ENCODE measurements at regions not wholly inside any gene's neighbourhood (a gene's known extent, or its start where the extent isn't known, plus 50 kb on each side); places are given as distances from the start of the nearest gene placed in this dataset.

DNA sequence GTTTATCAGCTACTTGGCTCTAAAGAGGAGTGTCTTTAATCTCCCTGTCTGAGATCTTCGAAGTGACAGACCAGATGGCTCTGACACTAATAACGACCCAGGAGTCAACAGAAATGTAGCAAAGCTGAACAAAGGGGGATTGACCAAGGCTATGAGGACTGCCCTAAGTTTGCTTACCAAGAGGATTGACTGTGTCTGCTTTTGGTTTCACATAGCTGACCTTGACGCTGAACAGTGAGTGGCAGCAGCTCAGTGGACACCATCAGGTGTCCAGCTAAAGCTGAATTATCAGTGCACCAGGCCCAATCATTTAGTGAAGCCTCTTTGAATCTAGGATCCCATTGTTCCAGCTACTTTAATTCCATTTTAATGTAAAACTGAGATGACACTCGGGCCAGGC, 262.6 kb downstream of the COX7C start:
- Histone ChIP-seq H3K4me3 (ENCODE audit: low read depth in 1 of 2, low read length in 2 of 2) (no peak overlapping the region), H3K9ac (ENCODE audit: low read length) (no peak overlapping the region), H3K4me1 (ENCODE audit: insufficient read depth, low read length) (no peaks in the 10 kb centered on the region), H3K9me3 (ENCODE audit: low read length) (no peaks in the 10 kb centered on the region), H3K27ac (ENCODE audit: low read depth, low read length) (no peak overlapping the region), H3K27me3 (ENCODE audit: control insufficient read depth in 1 of 2, insufficient read depth in 2 of 2, low read length in 2 of 2) (no peaks in the 10 kb centered on the region), H3K36me3 (ENCODE audit: insufficient read depth, low read length) (no peaks in the 10 kb centered on the region)

DNA sequence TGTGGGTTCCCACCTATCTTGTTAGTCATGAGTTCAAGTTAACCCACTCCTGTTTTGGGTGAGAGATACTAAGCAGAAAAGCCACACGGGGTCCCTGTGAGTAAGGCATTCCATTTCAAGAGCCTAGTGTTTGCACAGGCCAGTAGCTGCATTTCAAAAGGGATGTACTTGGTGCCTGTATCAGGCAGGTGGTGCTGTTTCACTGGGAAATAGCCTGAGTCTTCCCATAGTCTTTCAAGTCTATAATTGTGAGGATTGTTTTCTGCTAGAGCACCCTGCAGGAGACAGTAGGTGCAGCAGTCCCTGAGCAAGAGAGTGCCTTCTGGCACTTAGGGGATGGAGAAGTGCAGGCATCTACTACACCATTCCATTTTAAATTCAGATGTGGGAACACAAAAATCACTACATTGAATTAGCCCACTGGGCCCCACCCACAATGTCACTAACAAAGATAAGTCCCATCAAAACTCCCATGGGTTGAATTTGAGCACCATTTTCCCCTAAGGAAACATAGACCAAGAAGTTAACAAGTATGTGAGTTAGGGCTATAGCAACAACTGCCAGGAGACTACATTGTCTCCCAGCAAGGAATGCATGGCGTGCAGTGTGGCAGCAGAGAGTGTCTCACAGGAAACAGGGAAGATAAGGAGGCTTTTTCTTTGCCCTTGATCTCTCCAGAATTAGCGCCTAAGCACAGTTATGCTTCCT, 263.2 kb downstream of the COX7C start:
- Histone ChIP-seq H3K27ac (ENCODE audit: low read depth, low read length) (no peak overlapping the region), H3K4me3 (ENCODE audit: low read depth in 1 of 2, low read length in 2 of 2) (no peak overlapping the region), H3K9ac (ENCODE audit: low read length) (no peak overlapping the region), H3K36me3 (ENCODE audit: insufficient read depth, low read length) (no peaks in the 10 kb centered on the region), H3K9me3 (ENCODE audit: low read length) (no peaks in the 10 kb centered on the region), H3K4me1 (ENCODE audit: insufficient read depth, low read length) (no peaks in the 10 kb centered on the region), H3K27me3 (ENCODE audit: control insufficient read depth in 1 of 2, insufficient read depth in 2 of 2, low read length in 2 of 2) (no peaks in the 10 kb centered on the region)

DNA sequence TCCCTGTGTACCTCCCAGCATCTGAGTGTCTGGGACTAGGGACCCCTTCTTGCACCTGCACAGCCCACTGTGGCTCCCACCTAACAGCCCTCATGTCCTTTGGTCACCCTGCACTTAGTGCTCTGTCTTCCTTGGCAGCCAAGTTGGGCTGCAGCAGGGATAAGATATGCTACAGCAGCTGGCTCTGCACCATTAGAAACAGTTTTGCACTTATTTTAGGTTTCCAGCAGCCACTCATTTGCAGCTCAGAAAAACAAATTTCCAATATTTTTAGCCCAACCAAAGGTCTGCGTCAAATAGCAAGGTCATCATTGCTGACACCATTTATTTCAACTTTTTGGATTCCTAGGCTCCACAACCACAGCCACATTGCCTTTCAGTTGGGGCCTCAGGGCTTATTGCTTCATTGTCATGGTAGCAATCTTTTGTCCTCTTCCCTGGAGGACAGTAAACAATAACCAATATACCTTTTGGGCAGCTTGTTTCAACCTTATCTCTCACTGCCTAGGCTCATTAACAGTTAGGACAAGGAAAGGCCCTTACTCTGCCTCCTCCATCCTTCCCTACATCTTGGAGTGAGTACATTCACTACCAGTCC, 263.9 kb downstream of the COX7C start:
- H3K4me1 ChIP-seq (ENCODE audit: insufficient read depth, low read length), result no peaks in the 10 kb centered on the region
- H3K36me3 ChIP-seq (ENCODE audit: insufficient read depth, low read length), result no peaks in the 10 kb centered on the region
- H3K4me3 ChIP-seq (ENCODE audit: low read depth in 1 of 2, low read length in 2 of 2), result no peak overlapping the region
- no peaks in the 10 kb centered on the region for H3K27me3 ChIP-seq (ENCODE audit: control insufficient read depth in 1 of 2, insufficient read depth in 2 of 2, low read length in 2 of 2)
- no peak overlapping the region for H3K9ac ChIP-seq (ENCODE audit: low read length)
- no peak overlapping the region for H3K27ac ChIP-seq (ENCODE audit: low read depth, low read length)
- H3K9me3 ChIP-seq (ENCODE audit: low read length), result no peaks in the 10 kb centered on the region

DNA sequence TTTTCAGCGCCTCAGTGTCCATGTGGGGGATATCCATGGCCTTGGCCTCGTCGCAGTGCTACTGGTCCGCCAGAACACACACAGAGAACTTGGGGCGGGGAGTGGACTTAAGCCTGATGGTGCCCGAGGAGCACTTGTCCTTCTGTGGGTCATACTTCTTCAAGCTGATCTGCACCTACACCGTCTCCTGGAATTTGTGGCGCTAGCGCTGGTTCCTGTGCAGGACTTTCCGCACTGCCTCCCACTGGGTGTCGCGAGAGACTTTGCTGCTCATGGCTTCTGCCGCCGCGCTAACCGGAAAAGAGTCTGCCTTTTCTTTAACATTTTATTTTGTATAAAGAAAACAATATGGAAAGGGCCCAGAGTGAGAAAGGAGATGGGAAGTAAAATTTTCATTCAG, 266.9 kb downstream of the COX7C start:
- no peaks in the 10 kb centered on the region for H3K9me3 ChIP-seq (ENCODE audit: low read length)
- no peaks in the 10 kb centered on the region for H3K27me3 ChIP-seq (ENCODE audit: control insufficient read depth in 1 of 2, insufficient read depth in 2 of 2, low read length in 2 of 2)
- no peaks in the 10 kb centered on the region for H3K36me3 ChIP-seq (ENCODE audit: insufficient read depth, low read length)
- H3K27ac ChIP-seq (ENCODE audit: low read depth, low read length), result no peak overlapping the region
- no peak overlapping the region for H3K9ac ChIP-seq (ENCODE audit: low read length)
- H3K4me3 ChIP-seq (ENCODE audit: low read depth in 1 of 2, low read length in 2 of 2), result no peak overlapping the region
- H3K4me1 ChIP-seq (ENCODE audit: insufficient read depth, low read length), result no peaks in the 10 kb centered on the region

DNA sequence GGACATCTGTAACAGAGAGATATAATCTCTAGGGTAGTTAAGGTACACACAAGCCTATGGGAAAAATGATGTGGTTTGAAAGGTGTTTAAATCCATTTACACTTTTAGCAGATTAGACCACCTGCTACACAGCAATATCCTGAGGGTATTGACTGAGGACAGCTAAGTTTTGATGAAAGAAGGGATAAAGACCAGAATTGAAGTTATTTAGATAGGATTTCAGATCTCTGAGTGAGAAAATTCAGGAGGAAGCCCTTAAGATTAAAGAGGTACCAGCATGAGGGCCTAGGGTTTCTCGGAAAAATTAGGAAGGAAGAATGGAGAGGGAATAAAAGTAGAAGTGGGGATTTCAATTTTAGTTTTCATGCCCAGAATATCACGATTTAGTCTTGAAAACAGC, 267.3 kb downstream of the COX7C start:
- no peaks in the 10 kb centered on the region for H3K36me3 ChIP-seq (ENCODE audit: insufficient read depth, low read length)
- no peaks in the 10 kb centered on the region for H3K27me3 ChIP-seq (ENCODE audit: control insufficient read depth in 1 of 2, insufficient read depth in 2 of 2, low read length in 2 of 2)
- no peak overlapping the region for H3K4me3 ChIP-seq (ENCODE audit: low read depth in 1 of 2, low read length in 2 of 2)
- H3K4me1 ChIP-seq (ENCODE audit: insufficient read depth, low read length), result no peaks in the 10 kb centered on the region
- no peaks in the 10 kb centered on the region for H3K9me3 ChIP-seq (ENCODE audit: low read length)
- H3K27ac ChIP-seq (ENCODE audit: low read depth, low read length), result no peak overlapping the region
- H3K9ac ChIP-seq (ENCODE audit: low read length), result no peak overlapping the region

DNA sequence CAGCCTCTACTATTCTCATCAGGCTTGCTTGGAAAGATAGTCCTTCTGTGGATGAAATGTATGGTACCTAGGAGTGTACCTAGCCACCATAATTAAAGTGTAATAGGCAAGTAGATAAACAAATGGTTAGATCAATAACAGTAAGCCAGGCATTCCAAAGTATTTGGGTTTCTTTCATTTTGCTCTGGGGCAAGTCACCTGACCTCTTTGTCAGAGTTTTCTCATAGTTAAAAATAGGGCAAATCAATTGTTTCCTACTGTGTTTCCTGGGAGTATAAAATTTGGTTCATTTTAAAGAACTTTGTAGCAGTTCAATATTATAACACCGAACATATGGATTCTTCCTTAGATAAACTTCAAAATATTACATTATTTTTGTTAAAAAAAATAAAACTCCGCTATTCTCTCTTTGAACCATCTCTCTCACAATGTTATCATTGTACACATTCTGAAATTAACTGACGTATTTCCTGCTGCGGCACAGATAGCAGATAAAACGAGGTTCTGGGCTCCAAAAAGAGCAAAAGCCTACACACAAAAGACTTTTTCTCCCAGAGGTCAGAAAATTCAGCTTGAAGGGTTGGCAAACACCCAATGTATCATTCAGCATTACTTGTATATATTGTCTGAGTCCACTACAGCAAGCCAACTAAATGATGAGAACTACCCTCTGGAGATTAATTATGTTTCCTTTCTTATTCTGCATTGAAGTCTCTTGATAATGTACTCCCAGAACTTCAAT, 267.9 kb downstream of the COX7C start:
- H3K4me3 ChIP-seq (ENCODE audit: low read depth in 1 of 2, low read length in 2 of 2), result no peak overlapping the region
- no peaks in the 10 kb centered on the region for H3K36me3 ChIP-seq (ENCODE audit: insufficient read depth, low read length)
- no peak overlapping the region for H3K27ac ChIP-seq (ENCODE audit: low read depth, low read length)
- H3K27me3 ChIP-seq (ENCODE audit: control insufficient read depth in 1 of 2, insufficient read depth in 2 of 2, low read length in 2 of 2), result no peaks in the 10 kb centered on the region
- H3K9ac ChIP-seq (ENCODE audit: low read length), result no peak overlapping the region
- H3K4me1 ChIP-seq (ENCODE audit: insufficient read depth, low read length), result no peaks in the 10 kb centered on the region
- H3K9me3 ChIP-seq (ENCODE audit: low read length), result no peaks in the 10 kb centered on the region

DNA sequence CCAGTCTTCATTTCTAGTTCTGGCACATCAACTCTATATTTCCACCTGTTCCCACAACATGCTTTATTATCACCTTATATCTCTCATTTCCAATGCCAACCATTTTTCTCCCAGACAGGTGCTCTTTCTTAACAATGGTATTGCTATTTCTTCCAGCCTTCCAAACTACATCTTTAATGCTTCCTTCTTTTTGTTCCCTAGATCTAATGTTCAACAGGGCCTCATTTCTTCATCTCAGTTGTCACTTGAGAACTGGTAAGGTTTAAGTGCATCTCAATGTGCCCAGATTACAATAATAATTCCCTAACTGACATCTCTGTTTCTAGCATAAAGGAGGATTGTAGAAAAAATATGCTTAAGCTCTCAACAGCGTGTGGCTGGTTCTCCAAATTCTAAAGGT, 272.6 kb downstream of the COX7C start:
- no peaks in the 10 kb centered on the region for H3K9me3 ChIP-seq (ENCODE audit: low read length)
- H3K36me3 ChIP-seq (ENCODE audit: insufficient read depth, low read length), result no peaks in the 10 kb centered on the region
- H3K9ac ChIP-seq (ENCODE audit: low read length), result no peak overlapping the region
- H3K27ac ChIP-seq (ENCODE audit: low read depth, low read length), result no peak overlapping the region
- H3K4me1 ChIP-seq (ENCODE audit: insufficient read depth, low read length), result no peaks in the 10 kb centered on the region
- no peaks in the 10 kb centered on the region for H3K27me3 ChIP-seq (ENCODE audit: control insufficient read depth in 1 of 2, insufficient read depth in 2 of 2, low read length in 2 of 2)
- no peak overlapping the region for H3K4me3 ChIP-seq (ENCODE audit: low read depth in 1 of 2, low read length in 2 of 2)

DNA sequence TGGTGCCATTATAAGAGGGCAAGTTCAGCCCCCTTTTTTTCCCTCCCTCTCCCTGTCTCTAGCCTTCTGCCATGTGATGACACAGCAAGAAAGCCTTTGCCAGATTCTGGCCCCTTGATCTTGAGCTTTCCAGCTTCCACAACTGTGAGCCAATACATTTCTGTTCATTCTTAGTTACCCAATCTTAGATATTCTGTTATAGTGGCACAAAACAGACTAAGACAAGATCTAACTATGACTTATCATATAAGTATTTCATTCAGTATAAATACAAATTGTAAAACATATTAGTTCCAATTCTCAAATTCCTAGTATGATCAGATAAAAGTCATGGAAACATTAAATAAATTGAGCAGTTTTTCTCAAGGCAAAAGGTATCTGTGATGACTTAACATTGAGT, 276.3 kb downstream of the COX7C start:
- H3K27ac ChIP-seq (ENCODE audit: low read depth, low read length), result no peak overlapping the region
- no peaks in the 10 kb centered on the region for H3K36me3 ChIP-seq (ENCODE audit: insufficient read depth, low read length)
- H3K4me3 ChIP-seq (ENCODE audit: low read depth in 1 of 2, low read length in 2 of 2), result no peak overlapping the region
- H3K9ac ChIP-seq (ENCODE audit: low read length), result no peak overlapping the region
- no peaks in the 10 kb centered on the region for H3K27me3 ChIP-seq (ENCODE audit: control insufficient read depth in 1 of 2, insufficient read depth in 2 of 2, low read length in 2 of 2)
- no peaks in the 10 kb centered on the region for H3K9me3 ChIP-seq (ENCODE audit: low read length)
- no peaks in the 10 kb centered on the region for H3K4me1 ChIP-seq (ENCODE audit: insufficient read depth, low read length)

DNA sequence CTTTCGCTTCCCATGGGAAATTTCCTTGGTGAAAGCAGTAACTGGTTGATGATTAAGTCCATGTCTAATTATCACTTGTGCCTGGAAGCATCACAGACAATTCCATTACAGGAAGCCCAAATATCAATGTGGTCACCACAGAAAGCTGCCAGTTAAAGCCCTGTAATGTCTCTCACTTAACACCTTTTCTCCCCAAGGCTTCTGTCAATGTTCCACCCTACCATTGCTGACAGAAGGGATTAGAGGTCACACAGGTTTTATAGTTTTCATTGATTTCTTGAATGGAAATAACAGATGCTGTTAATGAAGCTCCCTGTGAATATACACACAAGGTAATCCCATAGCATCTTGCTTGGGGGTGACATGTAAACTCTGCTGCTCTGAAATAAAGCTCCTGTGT, 279.2 kb downstream of the COX7C start:
- Histone ChIP-seq H3K27me3 (ENCODE audit: control insufficient read depth in 1 of 2, insufficient read depth in 2 of 2, low read length in 2 of 2) (no peaks in the 10 kb centered on the region), H3K4me3 (ENCODE audit: low read depth in 1 of 2, low read length in 2 of 2) (no peak overlapping the region), H3K27ac (ENCODE audit: low read depth, low read length) (no peak overlapping the region), H3K9ac (ENCODE audit: low read length) (no peak overlapping the region), H3K4me1 (ENCODE audit: insufficient read depth, low read length) (no peaks in the 10 kb centered on the region), H3K9me3 (ENCODE audit: low read length) (no peaks in the 10 kb centered on the region), H3K36me3 (ENCODE audit: insufficient read depth, low read length) (no peaks in the 10 kb centered on the region)

DNA sequence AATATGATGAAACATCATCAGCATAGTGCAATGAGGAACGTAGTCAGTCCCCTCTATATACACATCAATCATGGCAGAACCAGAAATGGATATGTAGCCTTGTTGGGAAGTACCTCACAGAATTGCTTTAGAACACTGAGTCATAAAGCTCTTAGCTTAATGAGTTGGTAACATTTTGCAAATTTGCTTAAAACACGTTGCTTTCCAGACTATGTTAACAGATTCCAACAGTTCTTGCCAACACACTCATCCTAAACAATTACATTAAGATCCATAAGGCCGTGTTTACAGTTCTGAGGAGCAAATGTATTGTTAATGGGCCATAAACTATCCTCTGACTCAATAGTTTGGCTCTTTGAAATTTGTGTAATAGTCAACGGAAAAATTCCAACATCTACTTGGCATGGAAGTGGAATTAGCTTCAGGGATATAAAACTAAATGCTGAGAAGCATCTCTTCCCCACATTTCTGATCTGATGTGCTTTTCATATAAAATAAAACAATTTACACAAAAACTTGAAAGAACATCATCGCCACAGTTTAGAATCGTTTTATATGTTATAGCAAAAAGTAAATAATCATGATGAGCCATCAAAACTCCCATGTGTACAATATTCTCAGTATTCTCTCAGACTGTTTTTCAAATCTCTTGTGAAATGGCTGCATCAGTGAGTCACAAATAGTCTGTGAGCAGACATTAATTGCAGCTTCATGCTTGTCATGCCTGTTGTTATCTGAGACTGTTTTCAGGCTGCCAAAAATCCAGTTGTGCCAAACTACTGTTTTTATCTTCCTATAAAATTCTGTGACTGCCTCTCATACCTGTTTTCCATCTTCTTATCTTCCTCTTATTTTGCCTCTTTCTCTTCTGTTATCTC, 291.9 kb downstream of the COX7C start:
- Histone ChIP-seq H3K4me1 (ENCODE audit: insufficient read depth, low read length) (no peaks in the 10 kb centered on the region), H3K4me3 (ENCODE audit: low read depth in 1 of 2, low read length in 2 of 2) (no peak overlapping the region), H3K36me3 (ENCODE audit: insufficient read depth, low read length) (no peaks in the 10 kb centered on the region), H3K9me3 (ENCODE audit: low read length) (no peaks in the 10 kb centered on the region), H3K27me3 (ENCODE audit: control insufficient read depth in 1 of 2, insufficient read depth in 2 of 2, low read length in 2 of 2) (no peaks in the 10 kb centered on the region), H3K9ac (ENCODE audit: low read length) (no peak overlapping the region), H3K27ac (ENCODE audit: low read depth, low read length) (no peak overlapping the region)

DNA sequence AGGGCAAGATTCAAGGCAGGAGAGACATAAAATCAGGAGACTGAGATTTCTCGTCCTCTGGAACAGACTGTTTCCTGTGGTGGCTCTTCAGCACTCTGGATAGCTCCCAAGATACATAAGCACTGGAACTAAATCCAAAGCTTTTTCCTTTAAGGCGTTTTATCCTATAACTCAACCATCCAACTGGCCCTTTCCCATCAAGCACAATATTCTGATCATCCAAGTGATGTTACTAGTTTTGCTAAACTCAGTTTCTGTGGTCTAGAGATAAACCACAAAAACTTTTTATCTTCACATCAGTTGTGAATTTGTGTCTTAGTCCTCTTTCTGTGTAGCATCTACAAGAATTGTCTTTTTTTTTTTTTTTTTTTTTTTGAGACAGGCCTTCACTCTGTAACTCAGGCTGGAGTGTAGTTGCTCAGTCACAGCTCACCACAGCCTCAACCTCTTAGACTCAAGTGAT, 299.4 kb downstream of the COX7C start:
- no peaks in the 10 kb centered on the region for H3K4me1 ChIP-seq (ENCODE audit: insufficient read depth, low read length)
- no peaks in the 10 kb centered on the region for H3K27me3 ChIP-seq (ENCODE audit: control insufficient read depth in 1 of 2, insufficient read depth in 2 of 2, low read length in 2 of 2)
- H3K9ac ChIP-seq (ENCODE audit: low read length), result no peak overlapping the region
- H3K27ac ChIP-seq (ENCODE audit: low read depth, low read length), result no peak overlapping the region
- no peaks in the 10 kb centered on the region for H3K36me3 ChIP-seq (ENCODE audit: insufficient read depth, low read length)
- no peaks in the 10 kb centered on the region for H3K9me3 ChIP-seq (ENCODE audit: low read length)
- no peak overlapping the region for H3K4me3 ChIP-seq (ENCODE audit: low read depth in 1 of 2, low read length in 2 of 2)

Data from muscle layer of colon (tissue), 2 donors.